ENCODE measurements at regions not wholly inside any gene's neighbourhood (a gene's known extent, or its start where the extent isn't known, plus 50 kb on each side); places are given as distances from the start of the nearest gene placed in this dataset.

DNA sequence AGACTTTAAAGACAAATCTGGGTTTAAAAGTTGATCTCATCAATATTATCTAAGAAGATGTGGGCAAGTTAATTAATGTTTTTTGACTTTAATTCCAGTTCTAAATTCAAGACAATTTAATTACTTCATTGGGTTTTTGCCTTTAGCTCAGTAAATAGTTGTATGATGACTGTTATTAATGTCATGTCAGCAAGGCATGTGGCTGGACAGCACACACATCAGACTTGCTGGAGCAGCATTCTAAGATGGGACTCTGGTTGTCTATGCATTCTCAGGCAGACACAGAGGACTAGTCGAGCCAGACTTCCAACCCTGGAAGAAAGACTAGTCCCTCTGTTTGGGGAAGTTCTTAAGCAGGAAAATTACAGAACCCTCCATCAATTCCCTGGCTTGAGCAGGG is 180.7 kb upstream of the GK2 start:
- TF ChIP-seq, protein P1, sequence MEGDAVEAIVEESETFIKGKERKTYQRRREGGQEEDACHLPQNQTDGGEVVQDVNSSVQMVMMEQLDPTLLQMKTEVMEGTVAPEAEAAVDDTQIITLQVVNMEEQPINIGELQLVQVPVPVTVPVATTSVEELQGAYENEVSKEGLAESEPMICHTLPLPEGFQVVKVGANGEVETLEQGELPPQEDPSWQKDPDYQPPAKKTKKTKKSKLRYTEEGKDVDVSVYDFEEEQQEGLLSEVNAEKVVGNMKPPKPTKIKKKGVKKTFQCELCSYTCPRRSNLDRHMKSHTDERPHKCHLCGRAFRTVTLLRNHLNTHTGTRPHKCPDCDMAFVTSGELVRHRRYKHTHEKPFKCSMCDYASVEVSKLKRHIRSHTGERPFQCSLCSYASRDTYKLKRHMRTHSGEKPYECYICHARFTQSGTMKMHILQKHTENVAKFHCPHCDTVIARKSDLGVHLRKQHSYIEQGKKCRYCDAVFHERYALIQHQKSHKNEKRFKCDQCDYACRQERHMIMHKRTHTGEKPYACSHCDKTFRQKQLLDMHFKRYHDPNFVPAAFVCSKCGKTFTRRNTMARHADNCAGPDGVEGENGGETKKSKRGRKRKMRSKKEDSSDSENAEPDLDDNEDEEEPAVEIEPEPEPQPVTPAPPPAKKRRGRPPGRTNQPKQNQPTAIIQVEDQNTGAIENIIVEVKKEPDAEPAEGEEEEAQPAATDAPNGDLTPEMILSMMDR (IDR thresholded peaks at IDR 0.05): no peak
- no peak for TF ChIP-seq POLR2A (IDR thresholded peaks at IDR 0.05)

All from thyroid gland (tissue), 4 donors.